ENCODE measurements at regions not wholly inside any gene's neighbourhood (a gene's known extent, or its start where the extent isn't known, plus 50 kb on each side); places are given as distances from the start of the nearest gene placed in this dataset.

GRCh38 chr12:126760092-126760491, 1506.9 kb upstream of the TMEM132C start (continued):
- TF ChIP-seq KDM5A (IDR thresholded peaks at IDR 0.05; ENCODE audit: low read length), result no peak
